IMR-90 (cell line): ENCODE measurements at regions not wholly inside any gene's neighbourhood (a gene's known extent, or its start where the extent isn't known, plus 50 kb on each side); places are given as distances from the start of the nearest gene placed in this dataset.

Experiments used
- CEBPB ChIP-seq: IDR thresholded peaks from 2 replicates; pipeline ENCODE4 v1.6.1; 2012; ENCODE audit warnings: low read depth, low read length, improper control_type of control experiment
- CTCF ChIP-seq: conservative IDR thresholded peaks from 2 replicates; pipeline ENCODE4 v1.5.1; 2012; ENCODE audit warnings: mild to moderate bottlenecking, low read depth, low read length, improper control_type of control experiment
- FOS ChIP-seq: fragments of 150-350 bp; IDR thresholded peaks from 2 replicates; pipeline ENCODE4 v1.6.1; 2016; ENCODE audit warnings: low read depth, low read length
- MAFK ChIP-seq: IDR thresholded peaks from 2 replicates; pipeline ENCODE4 v1.6.1; 2012; ENCODE audit warnings: low read depth, low read length, improper control_type of control experiment
- MXI1 ChIP-seq: IDR thresholded peaks from 2 replicates; pipeline ENCODE4 v1.6.1; 2012; ENCODE audit warnings: low read depth, mild to moderate bottlenecking, low read length, moderate library complexity, borderline replicate concordance
- POLR2A ChIP-seq: IDR thresholded peaks from 2 replicates; pipeline ENCODE4 v1.6.1; 2012; ENCODE audit warnings: mild to moderate bottlenecking, low read depth, low read length
- SMC3 ChIP-seq: fragments of 150-350 bp; IDR thresholded peaks from 2 replicates; pipeline ENCODE4 v1.6.1; 2016; ENCODE audit warnings: low read depth, mild to moderate bottlenecking, antibody characterized with exemption, low read length, moderate library complexity
- USF2 ChIP-seq: fragments of 150-350 bp; IDR thresholded peaks from 2 replicates; pipeline ENCODE4 v1.6.1; 2017; ENCODE audit warnings: mild to moderate bottlenecking, antibody characterized with exemption, low read length, low read depth

DNA sequence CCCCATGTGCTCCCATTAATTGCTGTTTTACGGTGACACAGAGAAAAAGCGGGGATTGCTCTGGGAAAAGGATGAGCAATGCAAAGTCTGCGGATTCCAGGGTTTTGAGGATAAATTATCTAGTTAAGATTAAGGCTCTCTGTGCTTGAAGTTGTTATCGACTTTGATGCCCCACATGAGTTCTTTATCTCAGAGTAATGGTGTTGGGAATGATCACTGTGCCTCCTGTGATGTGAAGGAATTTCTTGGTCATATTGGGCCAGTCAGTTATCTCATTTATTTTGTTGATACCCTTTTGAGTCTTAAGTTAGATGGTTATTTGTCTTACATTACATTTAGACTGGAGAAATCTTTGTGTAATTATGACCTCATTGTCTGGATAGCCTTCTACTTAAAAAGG, 184.6 kb upstream of the MEX3C start:
- TF ChIP-seq CTCF (no peak), MXI1 (no peak), POLR2A (no peak), CEBPB (no peak), SMC3 (no peak), USF2 (no peak), FOS (no peak), MAFK (no peak)
